ENCODE measurements at regions not wholly inside any gene's neighbourhood (a gene's known extent, or its start where the extent isn't known, plus 50 kb on each side); places are given as distances from the start of the nearest gene placed in this dataset.

DNA sequence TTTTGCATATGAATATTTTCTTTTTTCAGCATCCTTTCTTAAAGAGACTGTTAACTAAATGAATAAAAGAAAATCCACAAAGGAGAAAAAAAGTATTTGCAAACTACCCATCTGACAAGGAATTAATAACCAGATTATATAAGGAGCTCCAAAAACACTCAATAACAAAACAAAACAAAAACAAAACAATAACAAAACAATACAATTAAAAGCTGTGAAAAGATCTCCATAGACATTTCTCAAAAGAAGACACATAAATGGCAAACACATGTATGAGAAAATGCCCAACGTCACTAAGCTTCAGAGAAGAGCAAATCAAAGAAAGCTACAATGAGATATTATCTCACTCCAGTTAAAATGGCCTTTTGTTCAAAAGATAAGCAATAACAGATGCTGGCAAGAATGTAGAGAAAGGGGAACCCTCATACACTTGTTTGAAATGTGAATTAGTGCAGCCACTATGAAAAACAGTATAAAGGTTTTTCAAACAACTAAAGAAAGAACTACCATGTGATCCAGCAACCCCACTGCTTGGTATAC lies 1310.0 kb upstream of the EYS start:
- ATAC-seq (ENCODE audit: insufficient read depth, low read depth) (no peak), DNase-seq (no peak)
- H4K20me1 ChIP-seq (ENCODE audit: insufficient read depth, low read length) = no peaks in the 10 kb centered on the region
- H3K27ac ChIP-seq (ENCODE audit: low read length) = no peak overlapping the region
- no peak overlapping the region for H3K4me2 ChIP-seq (ENCODE audit: insufficient read depth, low read length)
- no peaks in the 10 kb centered on the region for H3K36me3 ChIP-seq (ENCODE audit: insufficient read depth, low read length)
- no peaks in the 10 kb centered on the region for H3K9me3 ChIP-seq (ENCODE audit: insufficient read depth, low read length, severe bottlenecking)
- no peak for TF ChIP-seq EZH2 (IDR thresholded peaks at IDR 0.05; ENCODE audit: borderline replicate concordance, low read depth, low read length, severe bottlenecking)
- TF ChIP-seq, protein P1, sequence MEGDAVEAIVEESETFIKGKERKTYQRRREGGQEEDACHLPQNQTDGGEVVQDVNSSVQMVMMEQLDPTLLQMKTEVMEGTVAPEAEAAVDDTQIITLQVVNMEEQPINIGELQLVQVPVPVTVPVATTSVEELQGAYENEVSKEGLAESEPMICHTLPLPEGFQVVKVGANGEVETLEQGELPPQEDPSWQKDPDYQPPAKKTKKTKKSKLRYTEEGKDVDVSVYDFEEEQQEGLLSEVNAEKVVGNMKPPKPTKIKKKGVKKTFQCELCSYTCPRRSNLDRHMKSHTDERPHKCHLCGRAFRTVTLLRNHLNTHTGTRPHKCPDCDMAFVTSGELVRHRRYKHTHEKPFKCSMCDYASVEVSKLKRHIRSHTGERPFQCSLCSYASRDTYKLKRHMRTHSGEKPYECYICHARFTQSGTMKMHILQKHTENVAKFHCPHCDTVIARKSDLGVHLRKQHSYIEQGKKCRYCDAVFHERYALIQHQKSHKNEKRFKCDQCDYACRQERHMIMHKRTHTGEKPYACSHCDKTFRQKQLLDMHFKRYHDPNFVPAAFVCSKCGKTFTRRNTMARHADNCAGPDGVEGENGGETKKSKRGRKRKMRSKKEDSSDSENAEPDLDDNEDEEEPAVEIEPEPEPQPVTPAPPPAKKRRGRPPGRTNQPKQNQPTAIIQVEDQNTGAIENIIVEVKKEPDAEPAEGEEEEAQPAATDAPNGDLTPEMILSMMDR (IDR thresholded peaks at IDR 0.05; ENCODE audit: borderline replicate concordance, extremely low read depth, low read length, poor library complexity, severe bottlenecking) = no peak
- no peaks in the 10 kb centered on the region for H3K79me2 ChIP-seq (ENCODE audit: insufficient read depth, low read length)
- H3K4me3 ChIP-seq (ENCODE audit: low read depth in 1 of 2, low read length in 2 of 2) = no peak overlapping the region
- no peak overlapping the region for H2AFZ ChIP-seq (ENCODE audit: low read depth, low read length)
- H3K27me3 ChIP-seq (ENCODE audit: insufficient read depth, low read length, poor library complexity) = no peaks in the 10 kb centered on the region
- no peaks in the 10 kb centered on the region for H3K4me1 ChIP-seq (ENCODE audit: insufficient read depth, low read length)
- H3K9ac ChIP-seq (ENCODE audit: low read depth, low read length) = no peak overlapping the region

DNA sequence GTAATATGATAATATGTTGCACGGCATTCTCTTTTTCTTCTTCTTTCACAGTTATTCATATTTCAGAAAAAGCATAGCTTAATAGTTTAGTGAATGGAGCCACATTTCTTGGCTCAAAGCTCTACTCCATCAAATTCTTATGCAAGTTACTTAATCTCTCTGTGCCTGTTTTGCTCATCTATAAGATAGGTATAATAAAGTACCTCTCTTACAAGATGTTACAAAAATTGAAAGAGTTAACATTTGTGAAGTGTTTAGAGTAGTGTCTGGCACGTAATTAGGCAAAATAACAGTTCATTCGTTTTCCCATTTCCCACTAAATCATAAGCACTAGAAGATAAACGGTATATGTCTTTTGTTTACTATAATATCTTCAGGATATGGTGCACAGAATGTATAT lies 1304.4 kb upstream of the EYS start:
- ATAC-seq (ENCODE audit: insufficient read depth, low read depth) = no peak
- TF ChIP-seq EZH2 (IDR thresholded peaks at IDR 0.05; ENCODE audit: borderline replicate concordance, low read depth, low read length, severe bottlenecking) = no peak
- TF ChIP-seq, protein P1 (IDR thresholded peaks at IDR 0.05; ENCODE audit: borderline replicate concordance, extremely low read depth, low read length, poor library complexity, severe bottlenecking) = no peak

DNA sequence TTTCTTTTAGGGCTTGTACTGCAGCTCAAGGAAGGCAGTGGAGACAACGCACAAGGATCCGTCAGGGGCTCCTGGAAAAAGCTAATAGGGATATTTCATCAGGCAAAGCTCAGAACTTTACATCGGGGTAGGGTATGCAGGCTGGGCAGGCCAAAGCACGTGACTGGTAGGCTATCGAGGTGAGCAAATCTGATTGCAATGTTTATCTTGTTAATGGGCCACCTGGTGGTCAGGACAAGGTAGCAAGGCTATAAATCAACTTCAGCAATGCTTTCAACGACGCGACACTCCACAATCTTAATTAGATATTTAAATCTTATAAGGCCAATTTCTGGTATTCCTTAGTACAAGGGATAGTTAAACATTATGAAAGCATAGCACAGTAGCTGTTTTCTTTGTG lies 1302.8 kb upstream of the EYS start:
- H2AFZ ChIP-seq (ENCODE audit: low read depth, low read length) = no peak overlapping the region

More for the DNA sequence above, 1304.4 kb upstream of the EYS start:
- no peak overlapping the region for H2AFZ ChIP-seq (ENCODE audit: low read depth, low read length)
- DNase-seq = no peak
- H3K79me2 ChIP-seq (ENCODE audit: insufficient read depth, low read length) = no peaks in the 10 kb centered on the region
- H4K20me1 ChIP-seq (ENCODE audit: insufficient read depth, low read length) = no peaks in the 10 kb centered on the region
- no peak overlapping the region for H3K4me2 ChIP-seq (ENCODE audit: insufficient read depth, low read length)
- H3K27ac ChIP-seq (ENCODE audit: low read length) = no peak overlapping the region
- H3K36me3 ChIP-seq (ENCODE audit: insufficient read depth, low read length) = no peaks in the 10 kb centered on the region
- H3K4me1 ChIP-seq (ENCODE audit: insufficient read depth, low read length) = no peaks in the 10 kb centered on the region
- H3K4me3 ChIP-seq (ENCODE audit: low read depth in 1 of 2, low read length in 2 of 2) = no peak overlapping the region
- no peaks in the 10 kb centered on the region for H3K27me3 ChIP-seq (ENCODE audit: insufficient read depth, low read length, poor library complexity)
- H3K9me3 ChIP-seq (ENCODE audit: insufficient read depth, low read length, severe bottlenecking) = no peaks in the 10 kb centered on the region
- no peak overlapping the region for H3K9ac ChIP-seq (ENCODE audit: low read depth, low read length)

More for the DNA sequence above, 1302.8 kb upstream of the EYS start:
- ATAC-seq (ENCODE audit: insufficient read depth, low read depth) (no peak), DNase-seq (no peak)
- Histone ChIP-seq H3K27me3 (ENCODE audit: insufficient read depth, low read length, poor library complexity) (no peaks in the 10 kb centered on the region), H3K36me3 (ENCODE audit: insufficient read depth, low read length) (no peaks in the 10 kb centered on the region), H3K27ac (ENCODE audit: low read length) (no peak overlapping the region), H3K4me3 (ENCODE audit: low read depth in 1 of 2, low read length in 2 of 2) (no peak overlapping the region), H3K9ac (ENCODE audit: low read depth, low read length) (no peak overlapping the region), H3K4me1 (ENCODE audit: insufficient read depth, low read length) (no peaks in the 10 kb centered on the region), H3K4me2 (ENCODE audit: insufficient read depth, low read length) (no peak overlapping the region), H3K9me3 (ENCODE audit: insufficient read depth, low read length, severe bottlenecking) (no peaks in the 10 kb centered on the region), H3K79me2 (ENCODE audit: insufficient read depth, low read length) (no peaks in the 10 kb centered on the region), H4K20me1 (ENCODE audit: insufficient read depth, low read length) (no peaks in the 10 kb centered on the region)
- TF ChIP-seq, protein P1 (IDR thresholded peaks at IDR 0.05; ENCODE audit: borderline replicate concordance, extremely low read depth, low read length, poor library complexity, severe bottlenecking) = peak; percentile 22
- no peak for TF ChIP-seq EZH2 (IDR thresholded peaks at IDR 0.05; ENCODE audit: borderline replicate concordance, low read depth, low read length, severe bottlenecking)
